Ascending aorta (tissue), 2 donors: ENCODE measurements at regions not wholly inside any gene's neighbourhood (a gene's known extent, or its start where the extent isn't known, plus 50 kb on each side); places are given as distances from the start of the nearest gene placed in this dataset.
A peak's percentile ranks its signal among the peaks of the same experiment; 100 is the strongest.

Experiments used
- DNase-seq, 2 donors: peaks; one replicate each; pipeline ENCODE4 v3.0.0-alpha.2; 2019; ENCODE audit warnings: low spot score in 2 of 2
- H3K27ac ChIP-seq, 2 donors: fragments of 200-600 bp; sonication (generic); one replicate each; pipeline ENCODE4 v1.5.1; 2016 to 2017; ENCODE audit warnings: mild to moderate bottlenecking in 1 of 2
- H3K27me3 ChIP-seq: fragments of 200-600 bp; sonication (generic); one replicate; pipeline ENCODE4 v1.5.1; 2017
- H3K36me3 ChIP-seq, 2 donors: fragments of 200-600 bp; sonication (generic); one replicate each; pipeline ENCODE4 v1.5.1; 2016
- H3K4me1 ChIP-seq, 2 donors: fragments of 200-600 bp; sonication (generic); one replicate each; pipeline ENCODE4 v1.5.1; 2016 to 2017; ENCODE audit warnings: mild to moderate bottlenecking in 1 of 2
- H3K4me3 ChIP-seq, 2 donors: fragments of 200-600 bp; sonication (generic); one replicate each; pipeline ENCODE4 v1.5.1; 2016 to 2017; ENCODE audit warnings: mild to moderate bottlenecking in 1 of 2
- H3K9me3 ChIP-seq, 2 donors: fragments of 200-600 bp; sonication (generic); one replicate each; pipeline ENCODE4 v1.5.1; 2016
- CTCF ChIP-seq, 3 experiments: fragments of 200-600 bp in 2 of 3; fragments of 450-650 bp in 1 of 3; sonication (generic) in 2 of 3; IDR thresholded peaks; one replicate each; pipeline ENCODE4 v1.5.1; 2016 to 2019; ENCODE audit warnings: antibody characterized with exemption in 3 of 3, mild to moderate bottlenecking in 1 of 3, moderate library complexity in 1 of 3
- intact Hi-C: fragments of 100-400 bp; cut with DNase I; formaldehyde crosslinking; loops from one replicate; pipeline ENCODE4 v1.15.1; 2023

- intact Hi-C loops = no loop called here
- H3K4me1 ChIP-seq = no peaks in the 10 kb centered on the region
- H3K36me3 ChIP-seq = no peaks in the 10 kb centered on the region
- H3K9me3 ChIP-seq = no peaks in the 10 kb centered on the region
- no peaks in the 10 kb centered on the region for H3K27me3 ChIP-seq
- no peak overlapping the region for H3K27ac ChIP-seq
- no peak for TF ChIP-seq CTCF (IDR thresholded peaks at IDR 0.05)
- no peak overlapping the region for H3K4me3 ChIP-seq
- no peak for DNase-seq
Observed at GRCh38 chr13:80151016-80151415, 189.9 kb downstream of the SPRY2 start.

- Histone ChIP-seq H3K36me3 (no peaks in the 10 kb centered on the region), H3K27ac (no peak overlapping the region), H3K27me3 (no peaks in the 10 kb centered on the region), H3K4me3 (no peak overlapping the region), H3K9me3 (no peaks in the 10 kb centered on the region), H3K4me1 (peaks cover 0 to 5% of the 10 kb centered on the region in 2 donors)
- no peak for TF ChIP-seq CTCF (IDR thresholded peaks at IDR 0.05)
- intact Hi-C loops = no loop called here
- DNase-seq = no peak
Observed at GRCh38 chr13:80149736-80150135, 191.2 kb downstream of the SPRY2 start.

GRCh38 chr13:80145171-80145690, 195.7 kb downstream of the SPRY2 start:
- H3K27ac ChIP-seq = peak overlapping the region; percentile 17 to 40
- H3K27me3 ChIP-seq = no peaks in the 10 kb centered on the region
- no peak for DNase-seq
- no peaks in the 10 kb centered on the region for H3K9me3 ChIP-seq
- intact Hi-C loops = no loop called here
- H3K4me3 ChIP-seq = no peak overlapping the region
- TF ChIP-seq CTCF (IDR thresholded peaks at IDR 0.05) = no peak
- H3K36me3 ChIP-seq = no peaks in the 10 kb centered on the region
- H3K4me1 ChIP-seq = peaks cover 0 to 16% of the 10 kb centered on the region in 2 donors

- Histone ChIP-seq H3K27ac (no peak overlapping the region), H3K9me3 (no peaks in the 10 kb centered on the region), H3K36me3 (no peaks in the 10 kb centered on the region), H3K4me3 (no peak overlapping the region), H3K27me3 (no peaks in the 10 kb centered on the region), H3K4me1 (peaks cover 0 to 16% of the 10 kb centered on the region in 2 donors)
- no peak for TF ChIP-seq CTCF (IDR thresholded peaks at IDR 0.05)
- intact Hi-C loops = no loop called here
- no peak for DNase-seq
Observed at GRCh38 chr13:80144493-80144892, 196.4 kb downstream of the SPRY2 start.

- peaks cover 0 to 16% of the 10 kb centered on the region in 2 donors for H3K4me1 ChIP-seq
- no peaks in the 10 kb centered on the region for H3K9me3 ChIP-seq
- peak overlapping the region; percentile 3 to 33 for H3K4me3 ChIP-seq
- TF ChIP-seq CTCF (IDR thresholded peaks at IDR 0.05) = no peak
- H3K27me3 ChIP-seq = no peaks in the 10 kb centered on the region
- H3K36me3 ChIP-seq = no peaks in the 10 kb centered on the region
- DNase-seq = peak in 1 of 2 donors; percentile 74
- intact Hi-C loops = no loop called here
- peak overlapping the region; percentile 50 to 70 for H3K27ac ChIP-seq
Observed at GRCh38 chr13:80141123-80141849, 199.6 kb downstream of the SPRY2 start.
